Esophagus muscularis mucosa (tissue), 4 donors: ENCODE measurements at regions not wholly inside any gene's neighbourhood (a gene's known extent, or its start where the extent isn't known, plus 50 kb on each side); places are given as distances from the start of the nearest gene placed in this dataset.

Experiments used
- DNase-seq: peaks from one replicate; pipeline ENCODE4 v3.0.0-alpha.2; 2017; ENCODE audit errors: extremely low spot score
- H3K27ac ChIP-seq, 4 donors: fragments of 200-600 bp; sonication (generic); replicated peaks in 1 of 4; 1 replicate in 3 of 4; 2 replicates in 1 of 4; pipeline ENCODE4 v1.5.1; 2016 to 2019; ENCODE audit warnings: mild to moderate bottlenecking in 1 of 4
- H3K27me3 ChIP-seq, 4 donors: fragments of 200-600 bp; sonication (generic); one replicate each; pipeline versions ENCODE4 v1.5.1 to v1.6.0; 2016 to 2019
- H3K36me3 ChIP-seq, 4 donors: fragments of 200-600 bp; sonication (generic); one replicate each; pipeline ENCODE4 v1.5.1; 2016 to 2019
- H3K4me1 ChIP-seq, 4 donors: fragments of 200-600 bp; sonication (generic); one replicate each; pipeline ENCODE4 v1.5.1; 2016 to 2019
- H3K4me3 ChIP-seq, 4 donors: fragments of 200-600 bp; sonication (generic); 1 replicate in 2 of 4; 2 replicates in 2 of 4; pipeline ENCODE4 v1.5.1; 2016 to 2019; ENCODE audit warnings: mild to moderate bottlenecking in 4 of 4, moderate library complexity in 1 of 4
- H3K9me3 ChIP-seq, 4 donors: fragments of 200-600 bp; sonication (generic); 1 replicate in 3 of 4; 2 replicates in 1 of 4; pipeline ENCODE4 v1.5.1; 2016 to 2019
- EP300 ChIP-seq: sonication (generic); formaldehyde crosslinking; IDR thresholded peaks from one replicate; pipeline ENCODE4 v1.6.1; 2017; ENCODE audit warnings: antibody characterized with exemption
- POLR2A ChIP-seq: fragments of 450-650 bp; IDR thresholded peaks from one replicate; pipeline ENCODE4 v1.6.1; 2017; ENCODE audit warnings: antibody characterized with exemption, moderate library complexity, mild to moderate bottlenecking, low read depth
- POLR2AphosphoS5 ChIP-seq, 2 donors: sonication (generic); formaldehyde crosslinking; IDR thresholded peaks; one replicate each; pipeline ENCODE4 v1.6.1; 2017; ENCODE audit warnings: antibody characterized with exemption in 2 of 2
- WGBS: methylation state at CpG from one replicate; pipeline ENCODE4 v1.1.5; 2018; 5-methylcytosine and 5-hydroxymethylcytosine counted together
- intact Hi-C: fragments of 100-400 bp; cut with DNase I; formaldehyde crosslinking; loops from one replicate; pipeline ENCODE4 v1.15.1; 2023
- small RNA-seq, 3 donors: library from RNA; depleted of rRNA; stranded (forward); fragments of <200 nt; gene quantifications; one replicate each; pipeline ENCODE3, GENCODE V24; 2016
- TF ChIP-seq, protein P1 (sequence below), 3 experiments: fragments of 200-600 bp in 2 of 3; fragments of 450-650 bp in 1 of 3; sonication (generic) in 2 of 3; IDR thresholded peaks; one replicate each; pipeline ENCODE4 v1.5.1; 2017 to 2019; ENCODE audit warnings: antibody characterized with exemption in 3 of 3, mild to moderate bottlenecking in 2 of 3, moderate library complexity in 1 of 3

DNA sequence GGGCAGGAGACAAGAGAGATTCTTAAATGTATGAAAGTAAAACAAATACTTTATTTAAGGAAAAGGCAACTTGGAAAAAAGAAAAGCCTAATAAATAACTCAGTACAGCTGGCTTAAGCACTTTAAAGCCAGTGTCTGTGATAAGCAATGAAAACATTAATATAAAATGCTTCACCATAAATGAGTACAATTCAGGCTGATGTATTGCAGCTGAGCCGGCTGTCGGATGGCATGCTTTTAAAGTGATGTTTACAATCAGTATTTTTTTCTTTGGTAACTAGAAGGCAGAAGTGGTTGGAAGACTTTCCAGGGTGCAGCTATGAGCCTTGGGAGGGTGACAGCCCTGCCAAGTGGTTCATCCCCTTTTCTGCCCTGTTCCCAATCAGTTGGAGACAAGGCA is 58.7 kb upstream of the CELF4 start:
- intact Hi-C loops, result no loop called here
- no peaks in the 10 kb centered on the region for H3K27me3 ChIP-seq
- DNase-seq, result no peak
- 63% methylated on average over 2 of the region's 2 CpGs for WGBS
- TF ChIP-seq POLR2A, result no peak
- TF ChIP-seq, protein P1, sequence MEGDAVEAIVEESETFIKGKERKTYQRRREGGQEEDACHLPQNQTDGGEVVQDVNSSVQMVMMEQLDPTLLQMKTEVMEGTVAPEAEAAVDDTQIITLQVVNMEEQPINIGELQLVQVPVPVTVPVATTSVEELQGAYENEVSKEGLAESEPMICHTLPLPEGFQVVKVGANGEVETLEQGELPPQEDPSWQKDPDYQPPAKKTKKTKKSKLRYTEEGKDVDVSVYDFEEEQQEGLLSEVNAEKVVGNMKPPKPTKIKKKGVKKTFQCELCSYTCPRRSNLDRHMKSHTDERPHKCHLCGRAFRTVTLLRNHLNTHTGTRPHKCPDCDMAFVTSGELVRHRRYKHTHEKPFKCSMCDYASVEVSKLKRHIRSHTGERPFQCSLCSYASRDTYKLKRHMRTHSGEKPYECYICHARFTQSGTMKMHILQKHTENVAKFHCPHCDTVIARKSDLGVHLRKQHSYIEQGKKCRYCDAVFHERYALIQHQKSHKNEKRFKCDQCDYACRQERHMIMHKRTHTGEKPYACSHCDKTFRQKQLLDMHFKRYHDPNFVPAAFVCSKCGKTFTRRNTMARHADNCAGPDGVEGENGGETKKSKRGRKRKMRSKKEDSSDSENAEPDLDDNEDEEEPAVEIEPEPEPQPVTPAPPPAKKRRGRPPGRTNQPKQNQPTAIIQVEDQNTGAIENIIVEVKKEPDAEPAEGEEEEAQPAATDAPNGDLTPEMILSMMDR (IDR thresholded peaks at IDR 0.05), result no peak
- no peak for TF ChIP-seq EP300
- TF ChIP-seq POLR2AphosphoS5 (IDR thresholded peaks at IDR 0.05), result no peak
- H3K4me1 ChIP-seq, result no peaks in the 10 kb centered on the region
- no peak overlapping the region for H3K4me3 ChIP-seq
- no peaks in the 10 kb centered on the region for H3K36me3 ChIP-seq
- H3K9me3 ChIP-seq, result no peaks in the 10 kb centered on the region
- H3K27ac ChIP-seq, result no peak overlapping the region

DNA sequence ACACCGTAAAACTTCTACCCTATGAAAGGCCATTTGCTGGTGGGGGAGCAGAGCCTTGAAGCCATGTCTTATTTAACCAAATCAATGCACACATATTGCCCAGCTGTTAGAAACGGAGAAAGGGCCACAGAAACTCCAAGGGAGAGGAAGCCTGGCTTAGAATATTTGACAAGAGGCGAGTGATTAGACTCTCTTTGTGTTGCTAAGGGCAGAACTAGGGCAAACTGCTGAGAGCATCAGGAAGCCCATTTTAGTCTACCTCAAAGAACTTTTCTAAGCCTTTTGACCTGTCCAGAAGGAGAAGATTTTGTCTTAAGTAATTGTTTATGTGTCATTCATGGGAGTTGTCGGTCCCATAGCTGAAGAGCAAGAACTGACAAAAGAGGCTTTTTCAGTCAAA is 54.4 kb upstream of the CELF4 start:
- Histone ChIP-seq H3K27ac (no peak overlapping the region), H3K9me3 (peaks cover 0 to 6% (median 0%) of the 10 kb centered on the region in 4 donors), H3K4me1 (no peaks in the 10 kb centered on the region), H3K4me3 (no peak overlapping the region), H3K27me3 (no peaks in the 10 kb centered on the region), H3K36me3 (no peaks in the 10 kb centered on the region)
- intact Hi-C loops, result no loop called here
- DNase-seq, result no peak
- WGBS, result 76% methylated on average over 4 of the region's 4 CpGs
- no peak for TF ChIP-seq POLR2A
- TF ChIP-seq POLR2AphosphoS5 (IDR thresholded peaks at IDR 0.05), result no peak
- TF ChIP-seq EP300, result no peak
- TF ChIP-seq, protein P1 (IDR thresholded peaks at IDR 0.05), result no peak

DNA sequence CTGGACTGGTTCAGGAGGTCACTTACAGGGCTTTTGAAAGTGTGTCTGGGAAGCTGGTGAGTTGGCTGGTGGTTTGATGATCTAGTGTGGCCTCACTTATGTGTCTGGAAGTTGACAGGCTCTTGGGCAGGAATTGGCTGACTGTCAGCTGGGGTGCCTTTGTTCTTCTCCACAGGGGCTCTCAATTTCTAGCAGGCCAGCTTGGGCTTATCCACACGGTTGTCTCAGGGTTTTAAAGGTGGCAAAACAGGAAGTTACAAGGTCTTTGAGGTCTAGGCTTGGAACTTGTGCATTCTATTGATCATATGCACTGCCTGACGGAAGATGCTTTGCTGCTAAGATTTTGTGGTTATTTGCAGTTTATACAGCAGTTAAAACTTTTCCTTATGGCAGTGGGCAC is 52.0 kb upstream of the CELF4 start:
- no peak for DNase-seq

More for the DNA sequence above, 52.0 kb upstream of the CELF4 start:
- H3K27ac ChIP-seq, result no peak overlapping the region
- intact Hi-C loops, result no loop called here
- H3K4me3 ChIP-seq, result no peak overlapping the region
- H3K36me3 ChIP-seq, result no peaks in the 10 kb centered on the region
- H3K4me1 ChIP-seq, result no peaks in the 10 kb centered on the region
- no peaks in the 10 kb centered on the region for H3K27me3 ChIP-seq
- peaks cover 0 to 6% (median 0%) of the 10 kb centered on the region in 4 donors for H3K9me3 ChIP-seq
- TF ChIP-seq, protein P1 (IDR thresholded peaks at IDR 0.05), result no peak
- no peak for TF ChIP-seq POLR2A
- no peak for TF ChIP-seq EP300
- TF ChIP-seq POLR2AphosphoS5 (IDR thresholded peaks at IDR 0.05), result no peak
- 43% methylated on average over 2 of the region's 2 CpGs for WGBS

Small RNAs in the stretch of these regions (small RNA-seq; reads per million reads assigned to genes)
- 0 reads per million in 3 donors for gene AC011712.1
- 0 reads per million in 3 donors for gene MIR4318
- 0 reads per million in 3 donors for gene MIR5583-1
- 0 reads per million in 3 donors for gene RN7SKP182
- 0 reads per million in 3 donors for gene RNU6-1242P
- 0 reads per million in 3 donors for gene RNU6-706P
